Right lobe of liver (tissue), 6 donors: ENCODE measurements at regions not wholly inside any gene's neighbourhood (a gene's known extent, or its start where the extent isn't known, plus 50 kb on each side); places are given as distances from the start of the nearest gene placed in this dataset.
A peak's percentile ranks its signal among the peaks of the same experiment; 100 is the strongest.

Experiments
- ATAC-seq, 4 donors: fragments of 200-7000 bp; cut with Tn5 transposase; one replicate each; pipeline ENCODE4 v1.9.1; 2020; ENCODE audit warnings: mild to moderate bottlenecking in 4 of 4, moderate library complexity in 4 of 4
- DNase-seq, 3 donors: peaks; one replicate each; pipeline ENCODE4 v3.0.0-alpha.2; 2020
- H3K27ac ChIP-seq, 3 donors: fragments of 200-600 bp; one replicate each; pipeline ENCODE4 v1.8.0; 2022
- H3K27me3 ChIP-seq, 2 donors: fragments of 200-600 bp; one replicate each; pipeline ENCODE4 v1.8.0; 2022
- H3K36me3 ChIP-seq, 4 donors: fragments of 200-600 bp; sonication (generic) in 1 of 4; one replicate each; pipeline versions ENCODE4 v1.5.1 to v1.8.0; 2017 to 2022; ENCODE audit warnings: control low read depth in 1 of 4
- H3K4me1 ChIP-seq, 4 donors: fragments of 200-600 bp; sonication (generic) in 1 of 4; one replicate each; pipeline versions ENCODE4 v1.5.1 to v1.8.0; 2017 to 2022; ENCODE audit warnings: control low read depth in 1 of 4
- H3K4me3 ChIP-seq, 3 donors: fragments of 200-600 bp; one replicate each; pipeline ENCODE4 v1.8.0; 2022
- H3K9me3 ChIP-seq, 4 donors: fragments of 200-600 bp; sonication (generic) in 1 of 4; one replicate each; pipeline versions ENCODE4 v1.5.1 to v1.8.0; 2017 to 2022; ENCODE audit warnings: control low read depth in 1 of 4
- POLR2A ChIP-seq: fragments of 450-650 bp; IDR thresholded peaks from one replicate; pipeline ENCODE4 v1.6.1; 2017; ENCODE audit warnings: antibody characterized with exemption, mild to moderate bottlenecking
- WGBS: methylation state at CpG from one replicate; pipeline ENCODE4 v1.1.6; 2018; ENCODE audit warnings: low coverage, low lambda C conversion rate; ENCODE audit not compliant: insufficient coverage; ENCODE audit errors: missing lambda C conversion rate; 5-methylcytosine and 5-hydroxymethylcytosine counted together
- intact Hi-C, 2 donors: fragments of 100-400 bp; cut with DNase I; formaldehyde crosslinking; loops; one replicate each; pipeline versions ENCODE4 v1.11.2 to v1.14.1; 2022
- TF ChIP-seq, protein P1 (sequence below), 4 donors: fragments of 200-600 bp in 3 of 4; fragments of 450-650 bp in 1 of 4; IDR thresholded peaks; one replicate each; pipeline versions ENCODE4 v1.5.1 to v1.8.0; 2016 to 2022; ENCODE audit warnings: antibody characterized with exemption in 4 of 4, mild to moderate bottlenecking in 2 of 4
- donor health status: DM: no; HTN: yes; CAD: no.
- donor health status: DM: no; HTN: no; CAD: no.
- donor health status: DM: no; HTN: no; CAD: no.
- donor health status: DM: no; HTN: yes; CAD: no.
- donor health status: DM: no; HTN: yes; CAD: no.

DNA sequence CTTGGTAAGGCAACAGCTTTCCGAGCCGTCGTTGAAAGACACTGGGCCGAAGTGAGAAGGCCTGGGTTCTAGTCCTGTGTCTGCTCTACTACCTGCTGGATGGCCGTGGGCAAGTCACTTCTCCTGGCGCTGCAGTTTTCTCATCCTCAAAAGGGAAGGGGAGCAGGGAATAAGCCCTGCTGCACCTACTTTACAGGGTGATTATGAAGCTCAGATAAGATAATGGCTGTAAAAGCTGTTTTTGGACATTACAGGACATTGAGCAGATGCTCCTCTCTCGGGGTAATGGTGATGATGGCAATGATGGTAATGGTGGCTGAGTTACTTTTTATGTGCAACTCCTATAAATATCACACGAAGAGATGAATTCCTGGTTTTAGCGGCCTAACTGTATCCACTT lies 152.6 kb downstream of the FAM43A start:
- no peaks in the 10 kb centered on the region for H3K4me1 ChIP-seq
- H3K27ac ChIP-seq: no peak overlapping the region
- no peaks in the 10 kb centered on the region for H3K27me3 ChIP-seq
- 76% methylated on average over 7 of the region's 9 CpGs for WGBS
- intact Hi-C loops: no loop called here
- ATAC-seq (no peak), DNase-seq (no peak)
- no peak for TF ChIP-seq POLR2A
- TF ChIP-seq, protein P1, sequence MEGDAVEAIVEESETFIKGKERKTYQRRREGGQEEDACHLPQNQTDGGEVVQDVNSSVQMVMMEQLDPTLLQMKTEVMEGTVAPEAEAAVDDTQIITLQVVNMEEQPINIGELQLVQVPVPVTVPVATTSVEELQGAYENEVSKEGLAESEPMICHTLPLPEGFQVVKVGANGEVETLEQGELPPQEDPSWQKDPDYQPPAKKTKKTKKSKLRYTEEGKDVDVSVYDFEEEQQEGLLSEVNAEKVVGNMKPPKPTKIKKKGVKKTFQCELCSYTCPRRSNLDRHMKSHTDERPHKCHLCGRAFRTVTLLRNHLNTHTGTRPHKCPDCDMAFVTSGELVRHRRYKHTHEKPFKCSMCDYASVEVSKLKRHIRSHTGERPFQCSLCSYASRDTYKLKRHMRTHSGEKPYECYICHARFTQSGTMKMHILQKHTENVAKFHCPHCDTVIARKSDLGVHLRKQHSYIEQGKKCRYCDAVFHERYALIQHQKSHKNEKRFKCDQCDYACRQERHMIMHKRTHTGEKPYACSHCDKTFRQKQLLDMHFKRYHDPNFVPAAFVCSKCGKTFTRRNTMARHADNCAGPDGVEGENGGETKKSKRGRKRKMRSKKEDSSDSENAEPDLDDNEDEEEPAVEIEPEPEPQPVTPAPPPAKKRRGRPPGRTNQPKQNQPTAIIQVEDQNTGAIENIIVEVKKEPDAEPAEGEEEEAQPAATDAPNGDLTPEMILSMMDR (IDR thresholded peaks at IDR 0.05): no peak
- H3K36me3 ChIP-seq: no peaks in the 10 kb centered on the region
- H3K9me3 ChIP-seq: no peaks in the 10 kb centered on the region
- no peak overlapping the region for H3K4me3 ChIP-seq

DNA sequence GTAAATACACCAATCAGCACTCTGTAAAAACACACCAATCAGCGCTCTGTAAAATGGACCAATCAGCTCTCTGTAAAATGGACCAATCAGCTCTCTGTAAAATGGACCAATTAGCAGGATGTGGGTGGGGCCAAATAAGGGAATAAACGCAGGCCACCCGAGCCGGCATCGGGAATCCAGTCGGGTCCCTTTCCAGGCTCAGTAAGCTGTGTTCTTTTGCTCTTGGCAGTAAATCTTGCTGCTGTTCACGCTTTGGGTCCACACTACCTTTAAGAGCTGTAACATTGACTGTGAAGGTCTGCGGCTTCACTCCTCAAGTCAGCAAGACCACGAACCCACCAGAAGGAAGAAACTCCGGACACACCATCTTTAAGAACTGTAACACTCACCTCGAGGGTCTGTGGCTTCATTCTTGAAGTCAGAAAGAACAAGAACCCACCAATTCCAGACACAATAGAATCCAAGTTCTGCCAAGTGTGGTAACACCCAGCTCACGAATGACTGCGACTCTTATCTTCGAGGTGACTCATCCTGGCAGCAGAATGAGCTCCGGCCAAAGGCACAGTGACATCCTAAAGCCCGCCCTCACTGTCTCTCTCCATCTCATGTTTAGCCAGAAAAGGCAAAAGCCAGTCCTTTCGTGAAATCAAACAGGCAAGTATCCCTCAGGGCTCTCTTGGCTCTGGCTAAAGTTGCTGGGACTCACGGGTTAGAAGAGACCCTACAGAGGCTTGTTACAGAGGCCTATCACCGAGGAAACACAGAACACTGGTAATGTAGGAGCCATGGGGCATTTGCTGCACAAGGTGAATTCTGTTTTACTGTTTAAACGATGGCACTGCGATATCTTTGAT lies 155.2 kb downstream of the FAM43A start:
- TF ChIP-seq, protein P1 (IDR thresholded peaks at IDR 0.05): no peak
- no peak for TF ChIP-seq POLR2A
- DNase-seq: peak in 1 of 3 donors; percentile 29
- peak; percentile 26 to 94 (median 64) for ATAC-seq
- no peaks in the 10 kb centered on the region for H3K9me3 ChIP-seq
- intact Hi-C loops: no loop called here
- H3K4me1 ChIP-seq: no peaks in the 10 kb centered on the region
- no peak overlapping the region for H3K27ac ChIP-seq
- H3K4me3 ChIP-seq: no peak overlapping the region
- H3K27me3 ChIP-seq: no peaks in the 10 kb centered on the region
- 47% methylated on average over 7 of the region's 21 CpGs for WGBS
- no peaks in the 10 kb centered on the region for H3K36me3 ChIP-seq

DNA sequence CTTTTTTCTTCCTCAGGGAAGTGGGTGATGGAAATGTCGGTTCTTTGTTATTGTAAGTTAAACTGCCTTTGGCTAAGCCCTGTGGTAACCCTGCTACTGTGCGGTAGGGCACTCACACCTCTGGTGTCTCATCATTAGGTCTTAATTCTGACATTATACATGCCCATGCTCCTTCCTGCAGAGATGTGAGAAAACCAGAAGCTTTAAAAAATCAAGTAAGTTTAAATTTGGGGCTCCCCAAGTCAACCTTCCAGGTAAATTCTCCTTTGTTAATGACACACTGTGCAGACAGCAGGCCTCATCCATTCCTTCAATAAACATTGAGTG lies 155.8 kb downstream of the FAM43A start:
- intact Hi-C loops: no loop called here
- TF ChIP-seq, protein P1 (IDR thresholded peaks at IDR 0.05): no peak
- no peak for TF ChIP-seq POLR2A

DNA sequence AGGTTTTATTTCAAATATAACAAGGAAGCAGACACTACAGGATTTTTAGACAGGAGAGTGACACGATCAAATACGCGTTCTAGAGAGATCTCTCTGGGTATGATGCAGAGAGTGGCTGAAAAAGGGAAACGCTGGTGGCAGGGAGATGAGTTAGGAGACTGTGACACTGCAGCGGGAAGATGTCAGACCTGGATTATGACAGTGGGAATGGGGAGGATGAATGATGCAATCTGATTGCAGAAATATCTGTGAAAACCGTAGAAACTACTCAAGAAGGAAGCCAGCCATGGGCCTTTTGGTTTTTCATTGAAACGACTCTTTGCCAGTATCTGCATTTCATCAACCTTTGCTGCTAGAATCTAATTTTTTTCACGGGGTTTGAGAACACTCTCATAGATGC lies 157.9 kb downstream of the FAM43A start:
- no peak for DNase-seq
- WGBS: 83% methylated on average over 8 of the region's 8 CpGs
- intact Hi-C loops: no loop called here

More for the DNA sequence above, 155.8 kb downstream of the FAM43A start:
- no peak overlapping the region for H3K4me3 ChIP-seq
- no peaks in the 10 kb centered on the region for H3K9me3 ChIP-seq
- H3K27me3 ChIP-seq: no peaks in the 10 kb centered on the region
- no peak for DNase-seq
- no peaks in the 10 kb centered on the region for H3K36me3 ChIP-seq
- ATAC-seq: no peak
- H3K4me1 ChIP-seq: no peaks in the 10 kb centered on the region
- no peak overlapping the region for H3K27ac ChIP-seq
- 80% methylated on average over 2 of the region's 2 CpGs for WGBS

More for the DNA sequence above, 157.9 kb downstream of the FAM43A start:
- Histone ChIP-seq H3K27me3 (no peaks in the 10 kb centered on the region), H3K36me3 (no peaks in the 10 kb centered on the region), H3K4me1 (no peaks in the 10 kb centered on the region), H3K4me3 (no peak overlapping the region), H3K27ac (no peak overlapping the region), H3K9me3 (no peaks in the 10 kb centered on the region)
- ATAC-seq: no peak
- no peak for TF ChIP-seq POLR2A
- TF ChIP-seq, protein P1 (IDR thresholded peaks at IDR 0.05): no peak
